ENCODE measurements at regions not wholly inside any gene's neighbourhood (a gene's known extent, or its start where the extent isn't known, plus 50 kb on each side); places are given as distances from the start of the nearest gene placed in this dataset.

DNA sequence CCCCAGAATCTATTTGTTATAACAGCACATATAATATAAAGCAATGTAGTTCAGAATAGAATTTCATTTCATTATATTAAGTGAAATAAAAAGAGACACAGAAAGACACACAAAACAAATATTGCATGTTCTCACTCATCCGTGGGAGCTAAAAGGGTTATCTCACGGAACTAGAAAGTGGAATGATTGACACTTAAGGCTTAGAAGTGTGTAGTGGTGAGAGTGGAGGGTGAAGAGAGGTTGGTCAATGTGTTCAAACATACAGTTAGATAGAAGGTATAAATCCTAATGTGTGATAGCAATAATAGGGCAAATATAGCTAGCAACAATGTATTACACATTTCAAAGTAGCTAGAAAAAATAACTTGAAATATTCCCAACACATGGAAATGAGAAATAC lies 1001.7 kb upstream of the TMPRSS15 start:
- peaks cover 17% of the 10 kb centered on the region; the same call in 1 of the 2 replicates for H3K9me3 ChIP-seq (ENCODE audit: low read length)
- no peaks in the 10 kb centered on the region for H3K4me1 ChIP-seq (ENCODE audit: insufficient read depth, low read length, poor library complexity, severe bottlenecking)
- no peak overlapping the region for H3K4me3 ChIP-seq (ENCODE audit: low read depth, low read length, poor library complexity, severe bottlenecking)
- no peaks in the 10 kb centered on the region for H3K79me2 ChIP-seq (ENCODE audit: insufficient read depth, low read depth, low read length)
- H2AFZ ChIP-seq (ENCODE audit: low read length) = no peak overlapping the region
- ChIA-PET POLR2A (interaction anchor here (0.6 to 1.0 kb wide), 5 partner anchors 14 to 1312 kb away, joined by 3 to 7 read pairs (median 3); no protein-coding TSS in a partner anchor), CTCF (ENCODE audit: unreplicated experiment) (no interaction called here)
- no peaks in the 10 kb centered on the region for H3K9me2 ChIP-seq (ENCODE audit: insufficient read depth, low read length)
- BruUV-seq (replicated peaks) = no TSS peak
- H3K4me2 ChIP-seq (ENCODE audit: low read length) = no peak overlapping the region
- H3K27ac ChIP-seq (ENCODE audit: low read depth, low read length, poor library complexity, severe bottlenecking) = no peak overlapping the region
- intact Hi-C loops (cut with micrococcal nuclease; ENCODE audit: unreplicated experiment) = no loop called here
- H3K36me3 ChIP-seq (ENCODE audit: insufficient read depth, low read length) = no peaks in the 10 kb centered on the region
- TF ChIP-seq EZH2phosphoT487 (IDR thresholded peaks at IDR 0.05; ENCODE audit: borderline replicate concordance, low read depth, low read length) = no peak
- TF ChIP-seq, protein P1, sequence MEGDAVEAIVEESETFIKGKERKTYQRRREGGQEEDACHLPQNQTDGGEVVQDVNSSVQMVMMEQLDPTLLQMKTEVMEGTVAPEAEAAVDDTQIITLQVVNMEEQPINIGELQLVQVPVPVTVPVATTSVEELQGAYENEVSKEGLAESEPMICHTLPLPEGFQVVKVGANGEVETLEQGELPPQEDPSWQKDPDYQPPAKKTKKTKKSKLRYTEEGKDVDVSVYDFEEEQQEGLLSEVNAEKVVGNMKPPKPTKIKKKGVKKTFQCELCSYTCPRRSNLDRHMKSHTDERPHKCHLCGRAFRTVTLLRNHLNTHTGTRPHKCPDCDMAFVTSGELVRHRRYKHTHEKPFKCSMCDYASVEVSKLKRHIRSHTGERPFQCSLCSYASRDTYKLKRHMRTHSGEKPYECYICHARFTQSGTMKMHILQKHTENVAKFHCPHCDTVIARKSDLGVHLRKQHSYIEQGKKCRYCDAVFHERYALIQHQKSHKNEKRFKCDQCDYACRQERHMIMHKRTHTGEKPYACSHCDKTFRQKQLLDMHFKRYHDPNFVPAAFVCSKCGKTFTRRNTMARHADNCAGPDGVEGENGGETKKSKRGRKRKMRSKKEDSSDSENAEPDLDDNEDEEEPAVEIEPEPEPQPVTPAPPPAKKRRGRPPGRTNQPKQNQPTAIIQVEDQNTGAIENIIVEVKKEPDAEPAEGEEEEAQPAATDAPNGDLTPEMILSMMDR (conservative IDR thresholded peaks at IDR 0.05; ENCODE audit: low read length) = no peak
- no peaks in the 10 kb centered on the region for H4K20me1 ChIP-seq (ENCODE audit: insufficient read depth, low read length)
- no peak for DNase-seq (ENCODE audit: low spot score)

DNA sequence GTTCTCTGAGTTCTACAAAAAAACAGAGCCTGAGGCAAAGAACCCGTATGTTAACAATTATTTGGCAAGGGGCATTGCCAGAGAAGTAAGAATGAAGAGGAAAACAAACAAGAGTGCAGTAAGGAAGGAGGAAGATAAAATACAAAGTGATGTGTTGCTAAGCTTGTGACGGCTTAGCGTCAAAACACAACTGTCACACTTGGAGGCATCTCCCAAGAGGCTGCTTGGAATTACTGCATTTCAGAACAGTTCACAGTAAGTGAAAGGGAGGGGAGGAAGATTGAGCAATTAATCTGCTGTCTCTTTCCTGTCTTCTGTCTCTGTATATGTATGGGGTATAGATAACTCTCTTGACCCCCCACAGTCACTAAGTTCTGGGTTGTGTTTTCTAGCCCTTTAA lies 1017.0 kb upstream of the TMPRSS15 start:
- intact Hi-C loops (cut with micrococcal nuclease; ENCODE audit: unreplicated experiment) = no loop called here
- Histone ChIP-seq H3K9me2 (ENCODE audit: insufficient read depth, low read length) (no peaks in the 10 kb centered on the region), H3K36me3 (ENCODE audit: insufficient read depth, low read length) (no peaks in the 10 kb centered on the region), H3K79me2 (ENCODE audit: insufficient read depth, low read depth, low read length) (no peaks in the 10 kb centered on the region), H2AFZ (ENCODE audit: low read length) (no peak overlapping the region), H3K4me1 (ENCODE audit: insufficient read depth, low read length, poor library complexity, severe bottlenecking) (no peaks in the 10 kb centered on the region), H3K27ac (ENCODE audit: low read depth, low read length, poor library complexity, severe bottlenecking) (no peak overlapping the region), H3K9me3 (ENCODE audit: low read length) (peaks cover 15% of the 10 kb centered on the region; the same call in 1 of the 2 replicates), H3K4me3 (ENCODE audit: low read depth, low read length, poor library complexity, severe bottlenecking) (no peak overlapping the region), H3K4me2 (ENCODE audit: low read length) (no peak overlapping the region), H4K20me1 (ENCODE audit: insufficient read depth, low read length) (no peaks in the 10 kb centered on the region)
- no peak for DNase-seq (ENCODE audit: low spot score)
- TF ChIP-seq, protein P1 (conservative IDR thresholded peaks at IDR 0.05; ENCODE audit: low read length) = no peak
- TF ChIP-seq EZH2phosphoT487 (IDR thresholded peaks at IDR 0.05; ENCODE audit: borderline replicate concordance, low read depth, low read length) = no peak
- BruUV-seq (replicated peaks) = no TSS peak
- POLR2A ChIA-PET = no interaction called here
- CTCF ChIA-PET (ENCODE audit: unreplicated experiment) = no interaction called here

DNA sequence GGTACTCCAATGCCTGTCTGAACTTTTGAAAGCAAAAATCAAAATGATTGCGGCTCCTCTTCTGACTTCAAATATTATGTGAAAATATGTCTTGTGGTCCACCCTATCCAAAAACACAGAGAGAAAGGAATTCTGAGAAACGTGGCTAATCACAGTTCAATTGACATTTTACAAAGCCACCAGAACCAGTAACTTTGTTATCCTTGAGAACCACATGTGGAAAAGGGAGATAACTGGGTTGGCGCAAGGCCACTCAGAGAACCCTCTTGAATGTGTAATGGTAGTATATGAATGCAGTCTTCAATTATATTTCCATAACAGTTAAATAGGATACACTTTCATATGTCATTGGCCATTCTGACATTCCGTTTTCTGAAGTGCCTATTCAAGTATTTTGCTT lies 1030.0 kb upstream of the TMPRSS15 start:
- BruUV-seq (replicated peaks) = no TSS peak
- Histone ChIP-seq H2AFZ (ENCODE audit: low read length) (no peak overlapping the region), H3K9me2 (ENCODE audit: insufficient read depth, low read length) (no peaks in the 10 kb centered on the region), H3K27ac (ENCODE audit: low read depth, low read length, poor library complexity, severe bottlenecking) (no peak overlapping the region), H3K4me3 (ENCODE audit: low read depth, low read length, poor library complexity, severe bottlenecking) (no peak overlapping the region), H3K36me3 (ENCODE audit: insufficient read depth, low read length) (no peaks in the 10 kb centered on the region), H3K9me3 (ENCODE audit: low read length) (peaks cover 9% of the 10 kb centered on the region; the same call in 1 of the 2 replicates), H3K4me2 (ENCODE audit: low read length) (no peak overlapping the region), H4K20me1 (ENCODE audit: insufficient read depth, low read length) (no peaks in the 10 kb centered on the region), H3K79me2 (ENCODE audit: insufficient read depth, low read depth, low read length) (no peaks in the 10 kb centered on the region), H3K4me1 (ENCODE audit: insufficient read depth, low read length, poor library complexity, severe bottlenecking) (no peaks in the 10 kb centered on the region)
- POLR2A ChIA-PET = no interaction called here
- TF ChIP-seq EZH2phosphoT487 (IDR thresholded peaks at IDR 0.05; ENCODE audit: borderline replicate concordance, low read depth, low read length) = no peak
- TF ChIP-seq, protein P1 (conservative IDR thresholded peaks at IDR 0.05; ENCODE audit: low read length) = no peak
- CTCF ChIA-PET (ENCODE audit: unreplicated experiment) = no interaction called here
- DNase-seq (ENCODE audit: low spot score) = no peak
- intact Hi-C loops (cut with micrococcal nuclease; ENCODE audit: unreplicated experiment) = no loop called here

All from OCI-LY7 (cell line).